GM12875 (cell line): ENCODE measurements at regions not wholly inside any gene's neighbourhood (a gene's known extent, or its start where the extent isn't known, plus 50 kb on each side); places are given as distances from the start of the nearest gene placed in this dataset.

Experiments
- H3K4me3 ChIP-seq: one replicate; pipeline ENCODE4 v1.5.1; 2011; ENCODE audit warnings: low read depth, low read length, control low read depth
- TF ChIP-seq, protein P1 (sequence below): IDR thresholded peaks from 2 replicates; pipeline ENCODE4 v1.5.1; 2011; ENCODE audit warnings: low read depth, mild to moderate bottlenecking, control low read depth, inconsistent platforms, low read length, moderate library complexity, borderline replicate concordance; ENCODE audit not compliant: insufficient read depth

DNA sequence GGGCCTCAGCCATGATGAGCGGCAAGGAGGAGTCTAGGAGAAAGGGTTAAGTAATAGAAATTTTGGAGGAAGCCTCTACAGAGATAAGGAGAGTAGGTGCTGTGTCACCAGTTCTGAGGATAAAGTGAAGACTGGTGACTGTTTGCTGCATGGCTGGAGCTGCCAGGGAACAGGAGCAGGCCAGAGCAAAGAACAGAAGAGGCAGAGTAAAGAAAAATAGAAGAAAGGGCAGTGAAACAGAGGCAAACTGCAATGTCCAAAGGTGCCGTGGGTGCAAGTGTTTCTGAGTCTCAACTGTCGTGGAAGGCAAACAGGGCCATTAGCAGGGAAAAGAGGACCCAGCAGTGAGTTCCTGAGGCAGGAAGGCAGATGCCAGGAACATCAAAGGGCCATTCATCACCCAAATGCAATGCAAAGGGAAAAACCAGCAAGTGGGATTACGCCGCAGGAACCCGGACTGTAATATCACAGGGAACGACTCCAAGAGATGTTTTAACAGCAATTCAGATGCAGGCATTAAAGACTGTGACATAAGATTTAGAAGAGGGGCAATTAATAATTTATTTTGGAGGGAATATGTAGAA lies 318.3 kb downstream of the FOXO1 start:
- TF ChIP-seq, protein P1, sequence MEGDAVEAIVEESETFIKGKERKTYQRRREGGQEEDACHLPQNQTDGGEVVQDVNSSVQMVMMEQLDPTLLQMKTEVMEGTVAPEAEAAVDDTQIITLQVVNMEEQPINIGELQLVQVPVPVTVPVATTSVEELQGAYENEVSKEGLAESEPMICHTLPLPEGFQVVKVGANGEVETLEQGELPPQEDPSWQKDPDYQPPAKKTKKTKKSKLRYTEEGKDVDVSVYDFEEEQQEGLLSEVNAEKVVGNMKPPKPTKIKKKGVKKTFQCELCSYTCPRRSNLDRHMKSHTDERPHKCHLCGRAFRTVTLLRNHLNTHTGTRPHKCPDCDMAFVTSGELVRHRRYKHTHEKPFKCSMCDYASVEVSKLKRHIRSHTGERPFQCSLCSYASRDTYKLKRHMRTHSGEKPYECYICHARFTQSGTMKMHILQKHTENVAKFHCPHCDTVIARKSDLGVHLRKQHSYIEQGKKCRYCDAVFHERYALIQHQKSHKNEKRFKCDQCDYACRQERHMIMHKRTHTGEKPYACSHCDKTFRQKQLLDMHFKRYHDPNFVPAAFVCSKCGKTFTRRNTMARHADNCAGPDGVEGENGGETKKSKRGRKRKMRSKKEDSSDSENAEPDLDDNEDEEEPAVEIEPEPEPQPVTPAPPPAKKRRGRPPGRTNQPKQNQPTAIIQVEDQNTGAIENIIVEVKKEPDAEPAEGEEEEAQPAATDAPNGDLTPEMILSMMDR: no peak

DNA sequence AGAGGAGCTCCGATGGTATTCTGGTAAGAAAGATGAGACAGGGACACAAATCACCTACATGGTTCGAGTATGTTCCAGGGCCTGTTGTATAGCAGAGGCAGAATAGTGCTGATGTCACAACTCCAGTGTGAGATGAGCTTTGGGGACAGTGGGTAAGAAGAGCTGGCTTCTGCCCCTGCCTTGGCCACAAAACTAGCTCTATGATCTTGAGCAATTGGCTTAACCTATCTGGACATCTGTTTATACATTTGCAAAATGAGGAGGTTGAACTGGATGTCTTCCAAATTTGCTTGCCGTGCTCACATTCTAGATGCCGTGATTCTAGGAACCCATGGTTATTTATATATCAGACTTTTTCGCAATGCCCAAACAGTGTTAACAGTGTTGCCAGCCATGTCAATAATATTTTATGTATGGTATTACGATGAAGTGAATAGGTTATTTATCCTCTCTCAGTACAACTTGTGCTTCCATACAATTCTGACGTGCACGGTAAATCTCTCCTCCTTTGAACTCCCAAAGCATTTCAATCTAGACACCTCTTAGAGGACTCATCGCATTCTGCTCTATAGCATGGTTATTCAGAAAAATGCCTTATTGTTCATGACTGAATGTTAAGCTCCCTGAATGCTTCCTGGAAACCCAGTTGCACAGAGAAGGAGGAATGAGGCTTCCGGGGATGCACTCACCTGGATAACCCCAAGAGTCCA lies 316.0 kb downstream of the FOXO1 start:
- H3K4me3 ChIP-seq: no peak overlapping the region
- TF ChIP-seq, protein P1: no peak

More for the DNA sequence above, 318.3 kb downstream of the FOXO1 start:
- H3K4me3 ChIP-seq: no peak overlapping the region

DNA sequence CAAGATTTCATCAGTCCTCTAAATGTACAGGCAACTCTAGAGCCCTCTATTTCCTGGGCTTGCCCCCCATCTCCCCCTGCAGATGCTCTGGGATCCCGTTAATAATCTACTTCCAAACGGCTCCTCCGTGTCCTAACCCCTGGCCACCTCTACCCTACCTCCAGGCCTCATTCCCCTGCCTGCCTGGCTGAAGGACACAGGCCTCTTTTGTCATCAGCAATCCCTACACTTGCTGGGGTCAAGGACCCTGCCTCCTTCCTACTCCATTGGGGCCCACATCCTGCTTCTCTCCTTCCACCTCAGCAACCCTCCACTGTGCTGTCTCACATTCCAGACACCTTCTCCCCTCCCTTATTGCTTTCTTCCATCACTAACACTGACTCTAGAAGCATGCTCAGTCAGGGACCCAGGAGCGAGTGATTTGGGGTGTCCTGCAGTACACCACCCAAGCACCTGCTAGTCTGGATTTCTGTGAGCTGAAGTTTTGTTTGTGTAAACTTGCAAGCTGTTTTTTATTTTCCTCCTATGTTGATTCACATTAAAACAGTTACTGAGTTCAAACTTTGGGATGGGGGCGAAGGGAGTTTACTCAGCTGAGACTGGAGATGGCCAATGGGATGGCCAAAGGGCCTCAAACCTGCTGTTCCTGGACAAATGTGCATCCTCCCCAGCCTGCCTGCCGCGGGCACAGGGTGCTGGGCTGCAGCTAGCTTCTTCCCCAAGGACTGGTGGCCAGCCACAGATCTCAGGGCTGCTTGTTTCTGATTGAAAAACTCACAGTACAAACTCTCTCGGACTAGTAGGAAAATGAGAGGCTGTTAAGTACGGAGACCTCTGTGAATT lies 314.7 kb downstream of the FOXO1 start:
- H3K4me3 ChIP-seq: no peak overlapping the region
- TF ChIP-seq, protein P1: no peak

DNA sequence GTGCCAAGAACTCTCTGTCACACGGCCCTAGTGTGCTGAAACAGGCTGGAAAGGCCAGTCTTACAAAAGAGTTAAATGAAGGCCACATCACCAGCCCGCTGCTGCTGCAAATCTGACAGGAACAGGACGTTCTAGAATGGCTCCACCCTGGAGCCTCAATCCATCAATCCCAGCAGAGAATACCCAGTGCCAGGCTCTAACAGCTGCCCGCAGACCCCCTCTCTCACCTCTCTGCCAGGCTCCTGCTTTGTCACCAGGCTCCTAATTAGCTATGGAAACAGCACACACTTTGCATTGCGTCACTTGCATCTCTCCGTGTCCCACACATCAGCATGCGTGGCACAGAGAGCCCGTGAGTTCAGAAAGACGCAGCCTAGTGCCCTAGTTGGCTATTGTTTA lies 314.1 kb downstream of the FOXO1 start:
- H3K4me3 ChIP-seq: no peak overlapping the region
- TF ChIP-seq, protein P1: no peak

DNA sequence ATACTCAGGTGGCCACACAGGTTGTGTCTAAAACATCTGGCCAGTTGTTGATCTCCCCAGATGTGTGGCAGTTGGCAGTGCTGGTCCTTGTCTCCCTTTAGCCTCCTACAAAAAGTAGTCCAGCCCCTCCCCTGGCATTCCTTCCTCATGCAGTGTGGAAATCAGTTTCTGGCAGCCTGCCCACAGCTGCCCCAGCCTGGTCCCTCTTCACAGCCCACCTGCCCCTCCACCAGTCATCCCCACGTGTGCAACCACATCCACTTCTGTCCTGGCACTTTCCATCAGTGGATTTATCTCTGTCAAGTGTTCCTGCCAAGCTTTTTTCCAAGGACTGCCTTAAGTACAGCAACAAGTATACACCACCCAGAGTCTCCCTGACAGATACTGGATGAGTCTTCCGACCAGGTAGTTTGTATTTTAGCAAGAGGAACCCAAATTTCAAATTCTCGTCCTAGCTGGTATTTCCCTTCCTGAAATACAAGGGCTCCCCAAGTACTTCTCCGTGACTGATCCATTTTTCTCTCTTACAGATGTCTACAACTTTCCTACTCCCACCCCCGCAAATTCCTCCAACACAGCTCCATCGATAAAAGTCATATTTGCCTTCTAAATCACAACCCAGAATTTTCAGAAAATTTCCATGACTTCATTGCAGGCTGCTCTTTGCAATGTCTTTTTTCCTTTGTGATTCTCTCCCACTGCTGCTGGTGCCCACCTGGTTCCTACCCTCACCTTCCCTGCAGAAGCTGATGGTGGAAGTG lies 313.5 kb downstream of the FOXO1 start:
- TF ChIP-seq, protein P1: no peak
- no peak overlapping the region for H3K4me3 ChIP-seq

DNA sequence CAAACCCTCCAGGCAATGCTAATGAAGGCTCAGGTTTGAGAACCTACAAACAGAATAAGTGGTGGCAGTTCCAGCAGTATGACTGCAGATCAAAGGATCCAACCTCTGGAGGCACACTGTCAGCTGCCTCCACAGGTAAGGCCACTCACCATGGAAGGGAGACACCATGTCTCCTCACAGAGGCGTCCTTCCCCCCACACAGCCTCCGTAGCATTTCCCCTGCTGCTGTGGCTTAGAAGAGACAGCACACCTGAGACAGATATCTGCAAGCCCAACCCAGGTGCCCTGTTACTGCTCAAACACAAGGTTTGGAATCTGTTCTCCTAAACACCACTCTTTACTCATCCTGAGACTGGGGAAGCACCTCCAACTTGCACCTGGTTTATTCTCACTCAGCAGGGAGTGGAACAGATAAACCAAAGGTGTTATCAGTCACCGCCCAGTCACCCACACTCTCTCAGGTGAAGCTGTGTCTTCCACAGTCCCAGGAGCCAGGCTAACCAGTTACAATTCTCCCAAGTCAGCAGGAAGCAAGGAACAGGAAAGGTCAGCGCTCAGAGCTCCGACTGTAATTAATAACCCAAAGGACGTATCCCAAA lies 311.2 kb downstream of the FOXO1 start:
- TF ChIP-seq, protein P1: no peak
- H3K4me3 ChIP-seq: no peak overlapping the region
